GM12878 (cell line): ENCODE measurements at regions not wholly inside any gene's neighbourhood (a gene's known extent, or its start where the extent isn't known, plus 50 kb on each side); places are given as distances from the start of the nearest gene placed in this dataset.

ENCODE experiments used
- ATAC-seq: fragments of 200-7000 bp; cut with Tn5 transposase; 3 replicates; pipeline ENCODE4 v1.9.1; 2020; ENCODE audit warnings: mild to moderate bottlenecking, moderate library complexity
- BruUV-seq: library from RNA; stranded (reverse); fragments of 400-500 nt; replicated peaks from 2 replicates; lab custom pipeline; 2021; lab: Mats Ljungman, UMichigan
- CTCF ChIA-PET: fragments of 300-600 bp; sonication (Branson Sonifier 250); formaldehyde crosslinking; extraction: SDS; loops from one replicate; lab custom pipeline; 2021; ENCODE audit warnings: inconsistent platforms; lab: Yijun Ruan, JAX
- POLR2A ChIA-PET: fragments of 350-600 bp; formaldehyde crosslinking; extraction: SDS; loops from one replicate; lab custom pipeline; 2021; ENCODE audit warnings: inconsistent platforms; lab: Charles Lee
- RAD21 ChIA-PET: fragments of 300-600 bp; sonication (Branson Sonifier 250); formaldehyde crosslinking; loops from one replicate; lab custom pipeline; 2023; ENCODE audit warnings: antibody characterized with exemption; ENCODE audit not compliant: unreplicated experiment; lab: Charles Lee
- SMC1A ChIA-PET: fragments of 300-600 bp; sonication (Branson Sonifier 250); formaldehyde crosslinking; loops from one replicate; lab custom pipeline; 2023; ENCODE audit not compliant: unreplicated experiment, uncharacterized antibody; lab: Charles Lee
- DNase-seq: peaks from one replicate; pipeline ENCODE4 v3.0.0-alpha.2; 2011; ENCODE audit warnings: low read depth, low spot score
- FAIRE-seq: peaks from 3 replicates; lab custom pipeline; 2011; peaks lifted over from hg19 to GRCh38; lab: Jason Lieb, UNC
- H2AFZ ChIP-seq: 2 replicates; pipeline ENCODE4 v1.6.0; 2011; ENCODE audit warnings: low read depth, low read length, control low read depth; ENCODE audit not compliant: control insufficient read depth
- H3K27ac ChIP-seq: 2 replicates; pipeline ENCODE4 v1.5.1; 2011; ENCODE audit warnings: control low read depth; ENCODE audit not compliant: control insufficient read depth, insufficient read depth
- H3K27me3 ChIP-seq, 2 experiments: replicated peaks in 1 of 2; 2 replicates each; pipeline versions ENCODE4 v1.6.0 to v1.6.1; 2011; ENCODE audit warnings: low read length in 1 of 2; ENCODE audit not compliant: control insufficient read depth in 2 of 2, insufficient read depth in 2 of 2
- H3K36me3 ChIP-seq, 2 experiments: 2 replicates each; pipeline ENCODE4 v1.5.1; 2011; ENCODE audit warnings: low read length in 1 of 2; ENCODE audit not compliant: control insufficient read depth in 2 of 2, insufficient read depth in 2 of 2
- H3K4me1 ChIP-seq: 2 replicates; pipeline ENCODE4 v1.6.1; 2011; ENCODE audit warnings: mild to moderate bottlenecking, low read length, moderate library complexity, mixed read lengths; ENCODE audit not compliant: control insufficient read depth, insufficient read depth
- H3K4me2 ChIP-seq: 2 replicates; pipeline ENCODE4 v1.6.0; 2011; ENCODE audit warnings: control low read depth; ENCODE audit not compliant: control insufficient read depth, insufficient read depth
- H3K4me3 ChIP-seq: fragments of 200-600 bp; sonication (generic); 2 replicates; pipeline ENCODE4 v1.5.1; 2016
- H3K79me2 ChIP-seq: 2 replicates; pipeline ENCODE4 v1.6.0; 2011; ENCODE audit warnings: low read length; ENCODE audit not compliant: control insufficient read depth, insufficient read depth
- H3K9ac ChIP-seq: 2 replicates; pipeline ENCODE4 v1.8.0; 2011; ENCODE audit warnings: low read length, control low read depth, mixed read lengths; ENCODE audit not compliant: control insufficient read depth, insufficient read depth
- H3K9me3 ChIP-seq: replicated peaks from 3 replicates; pipeline ENCODE4 v1.5.1; 2011; ENCODE audit warnings: mild to moderate bottlenecking, low read length; ENCODE audit not compliant: control insufficient read depth, insufficient read depth
- H4K20me1 ChIP-seq: 2 replicates; pipeline ENCODE4 v1.6.0; 2011; ENCODE audit not compliant: control insufficient read depth, insufficient read depth
- CEBPZ ChIP-seq: fragments of 150-350 bp; IDR thresholded peaks from 2 replicates; pipeline ENCODE4 v1.6.1; 2016; ENCODE audit warnings: low read depth, low read length
- FOS ChIP-seq: IDR thresholded peaks from 3 replicates; pipeline ENCODE4 v1.6.1; 2011; ENCODE audit warnings: borderline replicate concordance; ENCODE audit not compliant: insufficient read length; ENCODE audit errors: extremely low read depth
- MEF2A ChIP-seq: IDR thresholded peaks from 2 replicates; pipeline ENCODE4 v1.6.1; 2011; ENCODE audit warnings: low read depth, mild to moderate bottlenecking, low read length, moderate library complexity; ENCODE audit not compliant: insufficient read depth
- ZNF207 ChIP-seq: fragments of 450-650 bp; IDR thresholded peaks from 2 replicates; pipeline ENCODE4 v1.6.1; 2014; ENCODE audit warnings: antibody characterized with exemption, mild to moderate bottlenecking, borderline replicate concordance
- ZNF217 ChIP-seq: fragments of 450-650 bp; IDR thresholded peaks from 2 replicates; pipeline ENCODE4 v1.6.1; 2017; ENCODE audit warnings: antibody characterized with exemption, mild to moderate bottlenecking
- WGBS: methylation state at CpG from one replicate; pipeline ENCODE4 v1.1.6; 2016; ENCODE audit warnings: low lambda C conversion rate; ENCODE audit not compliant: insufficient replicate concordance, insufficient coverage; ENCODE audit errors: missing lambda C conversion rate; 5-methylcytosine and 5-hydroxymethylcytosine counted together
- in situ Hi-C: fragments of 300-500 bp; cut with MboI; formaldehyde crosslinking; loops from 9 replicates; pipeline ENCODE4 v1.14.3; 2018; ENCODE audit warnings: mixed read lengths
- intact Hi-C: fragments of 100-400 bp; cut with micrococcal nuclease; formaldehyde crosslinking; loops from one replicate; pipeline ENCODE4 v1.14.2; 2022; ENCODE audit not compliant: unreplicated experiment

- H3K9me3 ChIP-seq: no peaks in the 10 kb centered on the region
- no peak overlapping the region for H3K27ac ChIP-seq
- ChIA-PET SMC1A (interaction anchor here (1.0 kb wide), 1 partner anchor 9 kb away, joined by 4 read pairs; no protein-coding TSS in a partner anchor), RAD21 (no interaction called here), CTCF (interaction anchor here (1.9 kb wide), 1 partner anchor 9 kb away, joined by 5 read pairs; no protein-coding TSS in a partner anchor), POLR2A (no interaction called here)
- DNase-seq (no peak), ATAC-seq (no peak), FAIRE-seq (no peak)
- no peaks in the 10 kb centered on the region for H3K27me3 ChIP-seq
- no peak overlapping the region for H3K9ac ChIP-seq
- no peaks in the 10 kb centered on the region for H3K36me3 ChIP-seq
- no peaks in the 10 kb centered on the region for H4K20me1 ChIP-seq
- H3K79me2 ChIP-seq: no peaks in the 10 kb centered on the region
- no peak overlapping the region for H3K4me3 ChIP-seq
- no peak overlapping the region for H3K4me2 ChIP-seq
- TF ChIP-seq ZNF207: no peak
- TF ChIP-seq ZNF217: no peak
- TF ChIP-seq MEF2A: no peak
- no peak for TF ChIP-seq FOS
- TF ChIP-seq CEBPZ: no peak
- H2AFZ ChIP-seq: no peak overlapping the region
- intact Hi-C loops (no loop called here), in situ Hi-C loops (no loop called here)
- no peaks in the 10 kb centered on the region for H3K4me1 ChIP-seq
- 33% methylated on average over 9 of the region's 9 CpGs for WGBS
- no TSS peak for BruUV-seq
Measured at GRCh38 chr18:46353460-46353859, 249.3 kb downstream of the HAUS1 start.
